Left ventricle myocardium superior (tissue), 1 donor: ENCODE measurements at regions not wholly inside any gene's neighbourhood (a gene's known extent, or its start where the extent isn't known, plus 50 kb on each side); places are given as distances from the start of the nearest gene placed in this dataset.

Source experiments
- ATAC-seq: fragments of 200-7000 bp; cut with Tn5 transposase; one replicate; pipeline ENCODE4 v1.9.1; 2020; ENCODE audit warnings: mild to moderate bottlenecking, moderate library complexity
- DNase-seq: peaks from one replicate; pipeline ENCODE4 v3.0.0-alpha.2; 2020
- intact Hi-C: fragments of 100-400 bp; cut with micrococcal nuclease; formaldehyde crosslinking; loops from one replicate; pipeline ENCODE4 v1.11.0; 2022
- donor health status: DM: no; HTN: yes; CAD: no; lungs with severe emphysema.

GRCh38 chr1:8211251-8211882 lies 106.5 kb upstream of the SLC45A1 start:
- intact Hi-C loops = no loop called here
- ATAC-seq = no peak
- DNase-seq = no peak

GRCh38 chr1:8207202-8207601 lies 110.7 kb upstream of the SLC45A1 start:
- intact Hi-C loops = no loop called here
- no peak for ATAC-seq
- no peak for DNase-seq

- ATAC-seq = no peak
- no peak for DNase-seq
- intact Hi-C loops = no loop called here
Observed at GRCh38 chr1:8206391-8206790, 111.5 kb upstream of the SLC45A1 start.

GRCh38 chr1:8205771-8206170 lies 112.1 kb upstream of the SLC45A1 start:
- DNase-seq (no peak), ATAC-seq (no peak)
- intact Hi-C loops = no loop called here

- DNase-seq = no peak
- intact Hi-C loops = no loop called here
Observed at GRCh38 chr1:8204826-8205225, 113.1 kb upstream of the SLC45A1 start.

GRCh38 chr1:8203551-8203950 lies 114.4 kb upstream of the SLC45A1 start:
- ATAC-seq = no peak
- DNase-seq = peak; percentile 9
- intact Hi-C loops = no loop called here

More at GRCh38 chr1:8204826-8205225, 113.1 kb upstream of the SLC45A1 start:
- no peak for ATAC-seq

GRCh38 chr1:8203056-8203455 lies 114.9 kb upstream of the SLC45A1 start:
- no peak for ATAC-seq
- intact Hi-C loops = no loop called here
- DNase-seq = peak; percentile 21

- ATAC-seq (peak; percentile 86), DNase-seq (peak; percentile 79)
- intact Hi-C loops = no loop called here
Observed at GRCh38 chr1:8202182-8202905, 115.6 kb upstream of the SLC45A1 start.

GRCh38 chr1:8201331-8201861 lies 116.5 kb upstream of the SLC45A1 start:
- ATAC-seq (no peak), DNase-seq (peak; percentile 12)
- intact Hi-C loops = no loop called here

GRCh38 chr1:8200317-8201115 lies 117.4 kb upstream of the SLC45A1 start:
- intact Hi-C loops = no loop called here
- ATAC-seq (no peak), DNase-seq (peak; percentile 12)

GRCh38 chr1:8198522-8198921 lies 119.4 kb upstream of the SLC45A1 start:
- ATAC-seq (no peak), DNase-seq (no peak)
- intact Hi-C loops = no loop called here

- ATAC-seq = peak; percentile 49
- intact Hi-C loops = no loop called here
- DNase-seq = peak; percentile 73
Observed at GRCh38 chr1:8197493-8198282, 120.2 kb upstream of the SLC45A1 start.

- intact Hi-C loops = no loop called here
- ATAC-seq (no peak), DNase-seq (peak; percentile 1)
Observed at GRCh38 chr1:8194481-8195227, 123.3 kb upstream of the SLC45A1 start.

- no peak for DNase-seq
- intact Hi-C loops = no loop called here
- no peak for ATAC-seq
Observed at GRCh38 chr1:8193840-8194406, 124.0 kb upstream of the SLC45A1 start.

GRCh38 chr1:8191474-8191873 lies 126.4 kb upstream of the SLC45A1 start:
- DNase-seq (no peak), ATAC-seq (no peak)
- intact Hi-C loops = no loop called here

- ATAC-seq (no peak), DNase-seq (peak; percentile 1)
- intact Hi-C loops = no loop called here
Observed at GRCh38 chr1:8189931-8190483, 127.9 kb upstream of the SLC45A1 start.

- intact Hi-C loops = no loop called here
- no peak for ATAC-seq
- DNase-seq = peak; percentile 10
Observed at GRCh38 chr1:8185400-8185799, 132.5 kb upstream of the SLC45A1 start.

GRCh38 chr1:8184301-8184700 lies 133.6 kb upstream of the SLC45A1 start:
- DNase-seq = peak; percentile 1
- ATAC-seq = peak; percentile 61
- intact Hi-C loops = no loop called here
